HepG2 (cell line): ENCODE measurements at regions not wholly inside any gene's neighbourhood (a gene's known extent, or its start where the extent isn't known, plus 50 kb on each side); places are given as distances from the start of the nearest gene placed in this dataset.

Experiments used
- AKAP8 ChIP-seq: sonication (generic); formaldehyde crosslinking; IDR thresholded peaks from 2 replicates; pipeline ENCODE4 v1.5.1; 2020; ENCODE audit warnings: mild to moderate bottlenecking, missing genetic modification reagents
- TF ChIP-seq, protein P1 (sequence below): sonication (generic); formaldehyde crosslinking; IDR thresholded peaks from 2 replicates; pipeline ENCODE4 v1.4.0; 2020; ENCODE audit warnings: missing genetic modification reagents

DNA sequence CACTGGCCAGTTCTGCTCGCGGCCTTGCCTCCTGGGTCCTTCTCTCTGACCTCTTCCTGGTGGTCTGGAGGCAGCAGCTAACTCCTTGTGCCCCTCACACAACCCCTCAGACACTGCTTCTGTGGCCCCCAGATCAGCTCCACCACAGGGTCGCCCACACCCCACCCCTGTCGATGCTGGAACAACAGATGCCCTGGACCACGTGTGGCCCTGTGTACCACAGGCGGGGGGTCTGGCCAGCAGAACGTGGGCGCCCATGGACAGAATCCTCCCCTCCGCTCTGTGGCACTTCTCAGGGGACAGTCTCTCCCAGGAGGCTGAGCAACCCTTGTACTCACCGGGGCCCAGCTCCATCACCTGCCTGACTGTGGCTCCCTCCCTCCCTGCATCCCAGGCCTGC lies 245.6 kb downstream of the NDUFA10 start:
- TF ChIP-seq AKAP8 (CRISPR knock-in tag), result no peak
- TF ChIP-seq, protein P1, sequence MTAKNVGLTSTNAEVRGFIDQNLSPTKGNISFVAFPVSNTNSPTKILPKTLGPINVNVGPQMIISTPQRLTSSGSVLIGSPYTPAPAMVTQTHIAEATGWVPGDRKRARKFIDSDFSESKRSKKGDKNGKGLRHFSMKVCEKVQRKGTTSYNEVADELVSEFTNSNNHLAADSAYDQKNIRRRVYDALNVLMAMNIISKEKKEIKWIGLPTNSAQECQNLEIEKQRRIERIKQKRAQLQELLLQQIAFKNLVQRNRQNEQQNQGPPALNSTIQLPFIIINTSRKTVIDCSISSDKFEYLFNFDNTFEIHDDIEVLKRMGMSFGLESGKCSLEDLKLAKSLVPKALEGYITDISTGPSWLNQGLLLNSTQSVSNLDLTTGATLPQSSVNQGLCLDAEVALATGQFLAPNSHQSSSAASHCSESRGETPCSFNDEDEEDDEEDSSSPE (CRISPR knock-in tag), result no peak
